GM19468 (cell line): ENCODE measurements at regions not wholly inside any gene's neighbourhood (a gene's known extent, or its start where the extent isn't known, plus 50 kb on each side); places are given as distances from the start of the nearest gene placed in this dataset.
"Not testable (repeated sequence)": the region's sequence is repeated elsewhere in the genome, so short reads cannot be mapped to it uniquely, and the experiment has no call there.

Source experiments
- ATAC-seq: cut with Tn5 transposase; IDR thresholded peaks from one replicate; pipeline ENCODE4 v1.9.1; 2021; ENCODE audit warnings: mild to moderate bottlenecking, moderate library complexity, moderate number of reproducible peaks; ENCODE audit not compliant: unreplicated experiment; ENCODE audit errors: extremely low read depth

- ATAC-seq = not testable (repeated sequence)
Observed at GRCh38 chr21:13827666-13828065, 218.1 kb downstream of the POTED start.

GRCh38 chr21:13827201-13827600 lies 217.6 kb downstream of the POTED start:
- ATAC-seq = no peak

GRCh38 chr21:13826511-13826910 lies 216.9 kb downstream of the POTED start:
- not testable (repeated sequence) for ATAC-seq

GRCh38 chr21:13825218-13825778 lies 215.7 kb downstream of the POTED start:
- ATAC-seq = not testable (repeated sequence)

- ATAC-seq = not testable (repeated sequence)
Observed at GRCh38 chr21:13820286-13820685, 210.7 kb downstream of the POTED start.

- ATAC-seq = not testable (repeated sequence)
Observed at GRCh38 chr21:13812191-13812590, 202.6 kb downstream of the POTED start.

- ATAC-seq = not testable (repeated sequence)
Observed at GRCh38 chr21:13810559-13810958, 201.0 kb downstream of the POTED start.

GRCh38 chr21:13806444-13806843 lies 196.9 kb downstream of the POTED start:
- ATAC-seq = not testable (repeated sequence)

- ATAC-seq = not testable (repeated sequence)
Observed at GRCh38 chr21:13802757-13803156, 193.2 kb downstream of the POTED start.
